Stimulated activated CD8-positive, alpha-beta memory T cell treated with anti-CD3 and anti-CD28 coated beads, Interleukin-4, amount 100 ng/mL, for 1 hour (primary cell): ENCODE measurements at regions not wholly inside any gene's neighbourhood (a gene's known extent, or its start where the extent isn't known, plus 50 kb on each side); places are given as distances from the start of the nearest gene placed in this dataset.
"Not testable (repeated sequence)": the region's sequence is repeated elsewhere in the genome, so short reads cannot be mapped to it uniquely, and the experiment has no call there.

Experiments
- DNase-seq, 2 donors: peaks; one replicate each; pipeline ENCODE4 v3.0.0-alpha.2; 2020; ENCODE audit warnings: low read depth in 2 of 2, low spot score in 1 of 2

DNA sequence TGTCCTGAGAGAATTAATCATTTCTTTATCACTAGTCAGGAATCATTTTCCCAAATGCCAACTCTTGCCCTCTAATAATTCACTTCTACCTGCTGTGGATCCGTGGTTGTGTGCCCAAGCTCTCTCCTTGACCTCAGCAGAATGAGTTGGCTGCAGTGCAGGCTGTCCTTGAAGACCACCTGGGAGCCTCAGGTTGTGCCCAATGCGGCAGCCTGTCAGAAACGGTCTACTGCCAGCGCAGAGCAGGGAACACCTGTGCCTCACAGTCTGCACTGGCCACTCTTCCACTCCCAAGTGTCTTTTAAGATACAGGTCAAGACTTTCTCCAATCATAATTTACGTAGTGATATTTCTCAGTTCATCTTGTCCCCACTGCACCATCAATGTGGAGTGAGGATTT lies 246.0 kb upstream of the PHF14 start:
- no peak for DNase-seq

DNA sequence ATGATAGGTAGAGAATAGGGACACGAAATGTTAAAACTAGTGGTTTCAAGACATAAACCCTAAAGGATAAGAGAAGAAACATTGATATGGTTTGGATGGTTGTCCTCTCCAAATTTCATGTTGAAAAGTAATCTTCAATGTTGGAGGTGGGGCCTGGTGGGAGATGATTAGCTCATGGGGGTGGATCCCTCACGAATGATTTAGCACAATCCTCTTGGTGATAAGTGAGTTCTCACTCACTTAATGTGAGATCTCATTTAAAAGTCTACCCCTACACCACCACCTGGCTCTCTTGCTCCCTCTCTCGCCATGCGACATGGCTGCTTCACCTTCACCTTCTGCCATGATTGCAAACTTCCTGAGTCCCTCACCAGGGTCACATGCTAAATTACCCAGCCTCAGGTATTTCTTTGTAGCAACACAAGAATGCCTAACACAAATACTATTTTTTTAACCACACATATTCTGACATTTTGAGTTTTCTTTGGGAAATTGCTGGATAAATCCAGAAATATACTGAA lies 242.4 kb upstream of the PHF14 start:
- no peak for DNase-seq

DNA sequence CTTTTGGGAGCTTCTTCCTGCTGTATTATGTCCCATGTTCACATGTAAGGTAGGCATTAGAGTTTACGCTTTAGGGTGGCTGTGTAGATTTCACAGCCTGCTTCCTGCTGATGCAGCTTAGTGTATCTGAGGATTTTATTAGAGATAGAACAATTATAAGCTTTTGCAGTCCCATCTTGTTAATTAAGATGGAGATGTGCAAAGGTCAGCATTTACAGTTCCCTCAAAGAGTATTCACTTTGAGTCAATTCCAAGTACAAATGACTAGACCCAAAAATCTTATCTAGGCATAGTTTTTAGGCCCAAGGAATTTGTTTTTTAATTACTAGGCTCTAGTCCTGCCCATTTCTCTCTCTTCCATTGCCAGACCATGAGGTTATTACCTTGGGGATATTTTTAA lies 239.9 kb upstream of the PHF14 start:
- no peak for DNase-seq

GRCh38 chr7:10734595-10734994 lies 239.1 kb upstream of the PHF14 start:
- DNase-seq: no peak

DNA sequence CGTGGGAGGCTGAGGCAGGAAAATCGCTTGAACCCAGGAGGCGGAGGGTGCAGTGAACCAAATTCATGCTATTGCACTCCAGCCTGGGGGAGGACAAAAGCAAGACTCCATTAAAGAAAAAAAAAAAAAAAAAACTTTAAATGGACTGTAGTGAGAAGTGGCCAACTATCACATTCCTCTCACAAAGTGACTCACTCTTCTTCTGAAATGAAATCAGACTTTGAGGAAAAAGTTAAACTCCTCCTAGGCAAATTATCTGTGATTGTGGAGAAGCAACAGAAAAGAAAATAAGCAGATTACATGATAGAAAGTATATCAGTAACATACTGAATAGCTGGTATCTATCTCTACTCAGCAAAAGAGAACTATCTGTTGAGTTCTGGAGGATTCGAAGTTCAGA lies 234.3 kb upstream of the PHF14 start:
- no peak for DNase-seq

DNA sequence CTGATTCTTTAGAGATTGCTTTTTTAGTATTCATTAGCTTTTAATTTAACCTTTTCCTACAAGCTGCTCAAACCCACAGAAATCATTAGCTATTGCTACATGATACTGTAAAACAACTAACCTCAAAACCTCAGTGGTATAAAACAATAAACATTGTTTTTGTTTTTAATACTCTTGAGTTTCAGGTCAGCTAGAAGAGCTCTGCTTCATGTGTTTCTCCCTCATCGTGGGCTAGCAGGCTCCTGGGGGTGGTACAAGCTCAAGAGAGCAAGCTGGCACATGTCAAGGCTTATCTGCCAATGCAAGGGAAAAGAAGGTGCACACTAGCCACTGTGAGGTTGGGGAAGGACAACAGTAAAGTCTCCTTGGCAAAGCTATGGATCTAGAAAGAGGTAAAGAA lies 232.9 kb upstream of the PHF14 start:
- no peak for DNase-seq

DNA sequence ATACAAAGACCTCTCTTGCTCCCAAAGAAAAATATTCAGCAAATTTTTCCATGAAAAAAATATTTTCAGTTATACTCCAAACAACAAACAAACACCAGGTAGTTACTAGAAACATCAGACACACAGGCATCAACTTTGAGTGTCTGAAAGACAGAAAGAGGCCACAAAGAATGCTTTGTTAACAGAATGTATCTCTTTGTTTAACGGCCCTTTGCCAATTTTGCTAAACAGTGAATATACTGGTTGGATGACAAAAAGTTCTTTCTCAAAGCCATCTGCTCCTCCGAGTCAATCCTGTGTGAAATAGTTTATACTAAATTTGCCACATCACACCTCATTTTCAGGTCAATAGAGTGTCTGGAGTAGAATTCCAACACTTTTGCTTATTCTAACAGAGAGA lies 216.7 kb upstream of the PHF14 start:
- no peak for DNase-seq

- no peak for DNase-seq
Observed at GRCh38 chr7:10759120-10759519, 214.6 kb upstream of the PHF14 start.

DNA sequence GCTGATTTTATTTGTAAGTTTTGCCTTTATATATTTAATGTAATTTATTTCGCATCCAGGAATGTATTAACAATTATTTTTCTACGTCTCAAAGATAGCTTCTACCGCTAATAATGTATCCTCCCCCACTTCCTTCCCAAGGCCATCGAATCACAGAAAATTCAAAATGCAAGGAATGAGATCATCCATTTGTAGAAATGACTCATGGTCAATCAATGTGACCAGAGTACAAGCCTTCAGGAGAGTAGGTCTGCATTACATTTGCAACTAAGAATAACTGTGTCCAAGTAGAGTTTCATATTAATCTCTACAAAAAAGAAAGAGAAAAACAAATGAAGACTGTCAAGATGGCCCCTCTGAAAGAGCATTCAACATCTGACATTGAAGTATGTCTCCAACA lies 205.9 kb upstream of the PHF14 start:
- no peak for DNase-seq

DNA sequence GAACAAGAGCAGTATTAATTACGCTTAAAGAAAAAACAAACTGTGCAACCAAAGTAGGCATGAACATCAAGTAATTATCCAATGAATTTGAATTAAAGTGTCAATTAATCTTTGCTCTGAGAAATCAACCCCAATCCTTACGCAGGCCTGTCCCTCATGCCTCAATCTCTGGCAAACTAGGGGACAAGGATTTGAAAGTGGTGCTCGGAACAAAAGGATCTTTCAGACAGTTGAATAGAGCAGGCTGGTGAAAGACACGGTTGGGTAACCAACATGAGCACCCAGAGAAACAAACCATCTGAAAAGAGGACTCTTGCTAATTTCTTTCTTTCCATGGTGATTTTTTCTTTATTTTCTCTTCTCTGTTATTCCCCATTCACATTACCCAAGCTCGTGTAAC lies 203.5 kb upstream of the PHF14 start:
- DNase-seq: no peak

DNA sequence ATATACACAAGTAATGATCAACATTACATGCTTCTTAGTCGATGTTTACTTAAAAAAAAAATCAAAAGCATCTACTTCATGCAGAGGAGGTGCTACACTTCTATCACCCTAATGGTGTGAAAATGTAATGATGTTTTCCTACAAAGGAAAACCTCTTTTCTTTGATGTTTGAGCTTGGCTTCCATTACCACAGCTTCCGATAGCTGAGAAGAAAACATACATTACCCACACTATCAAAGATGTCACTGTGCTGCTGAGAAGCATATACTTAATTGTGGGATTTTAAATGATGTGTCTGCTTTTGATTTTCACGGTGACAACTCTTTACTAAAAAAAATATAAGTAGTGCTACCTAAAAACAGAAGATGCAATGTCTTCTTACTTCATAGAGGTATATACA lies 200.2 kb upstream of the PHF14 start:
- DNase-seq: no peak

DNA sequence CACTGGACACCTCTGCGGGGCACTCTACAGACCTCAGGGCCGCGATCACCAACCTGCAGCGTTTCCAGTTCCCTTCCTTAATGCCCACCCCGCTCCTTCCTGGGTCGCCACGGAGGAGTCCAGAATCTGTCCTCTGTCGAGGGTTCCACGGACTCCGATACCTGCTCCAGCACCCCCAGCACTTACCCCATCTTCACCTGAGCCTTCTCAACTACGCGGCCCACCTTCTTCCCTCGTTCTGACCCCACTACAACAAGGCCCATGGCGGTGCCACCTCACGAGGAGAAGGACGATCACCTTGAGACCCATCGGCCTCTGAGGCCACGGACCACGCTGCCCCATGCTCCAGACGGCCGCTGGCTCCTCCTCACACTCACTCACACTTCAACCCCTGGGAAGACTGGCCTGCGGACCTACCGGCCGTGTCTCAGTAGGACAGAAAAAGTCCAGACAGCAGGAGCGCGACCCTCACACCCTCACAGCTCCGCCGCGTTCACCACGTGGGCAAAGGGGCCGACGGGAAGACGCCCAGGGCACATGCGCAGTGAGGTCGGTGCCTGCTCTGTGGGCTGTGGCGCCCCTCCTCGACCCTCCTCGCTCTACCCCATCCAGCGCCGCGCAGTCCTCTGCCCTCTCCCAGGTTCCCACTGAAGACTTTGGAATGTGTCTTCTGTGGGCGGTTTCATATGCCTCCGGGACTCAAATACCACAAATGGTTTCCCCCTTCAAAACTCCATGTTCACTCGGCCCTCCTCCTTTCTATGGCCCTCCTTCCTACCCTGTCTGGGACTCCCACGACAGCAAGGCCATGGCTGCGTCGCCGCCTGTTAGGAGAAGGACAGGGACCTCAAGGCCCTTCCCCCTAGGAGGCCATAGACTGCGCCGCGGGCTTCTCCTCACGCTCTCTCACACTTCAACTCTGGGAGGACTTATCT lies 193.9 kb upstream of the PHF14 start:
- no peak for DNase-seq

GRCh38 chr7:10780400-10780747 lies 193.3 kb upstream of the PHF14 start:
- no peak for DNase-seq

GRCh38 chr7:10786976-10787375 lies 186.7 kb upstream of the PHF14 start:
- DNase-seq: not testable (repeated sequence)

GRCh38 chr7:10789170-10789569 lies 184.5 kb upstream of the PHF14 start:
- DNase-seq: no peak

GRCh38 chr7:10790910-10791309 lies 182.8 kb upstream of the PHF14 start:
- no peak for DNase-seq

DNA sequence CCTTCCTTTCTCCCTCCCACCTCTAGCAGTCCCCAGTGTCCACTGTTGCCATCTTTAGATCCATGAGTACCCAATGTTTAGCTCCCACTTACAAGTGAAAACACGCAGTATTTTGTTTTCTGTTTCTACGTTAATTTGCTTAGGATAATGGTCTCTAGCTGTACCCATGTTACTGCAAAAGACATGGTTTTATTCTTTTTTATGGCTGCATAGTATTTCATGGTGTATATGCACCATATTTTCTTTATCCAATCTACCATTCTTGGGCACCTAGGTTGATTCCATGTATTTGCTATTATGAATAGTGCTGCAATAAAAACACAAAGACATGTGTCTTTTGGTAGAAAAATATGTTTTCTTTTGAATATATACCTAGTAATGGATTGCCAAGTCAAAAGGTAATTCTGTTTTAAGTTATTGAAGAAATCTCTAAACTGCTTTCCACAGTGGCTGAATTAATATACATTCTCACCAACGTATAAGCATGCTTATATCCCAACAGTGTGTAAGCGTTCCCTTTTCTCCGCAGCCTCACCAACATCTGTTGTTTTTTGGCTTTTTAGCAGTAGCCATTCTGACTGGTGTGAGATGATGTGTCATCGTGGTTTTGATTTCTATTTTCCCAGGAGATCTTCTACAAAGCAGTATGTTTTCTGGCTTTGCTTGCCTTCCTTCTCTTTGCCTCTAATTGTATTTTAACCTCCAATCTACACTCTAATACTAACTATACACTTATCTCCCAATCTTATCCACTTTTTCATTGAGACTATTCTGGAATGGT lies 179.5 kb upstream of the PHF14 start:
- DNase-seq: no peak

- no peak for DNase-seq
Observed at GRCh38 chr7:10797157-10797556, 176.5 kb upstream of the PHF14 start.

DNA sequence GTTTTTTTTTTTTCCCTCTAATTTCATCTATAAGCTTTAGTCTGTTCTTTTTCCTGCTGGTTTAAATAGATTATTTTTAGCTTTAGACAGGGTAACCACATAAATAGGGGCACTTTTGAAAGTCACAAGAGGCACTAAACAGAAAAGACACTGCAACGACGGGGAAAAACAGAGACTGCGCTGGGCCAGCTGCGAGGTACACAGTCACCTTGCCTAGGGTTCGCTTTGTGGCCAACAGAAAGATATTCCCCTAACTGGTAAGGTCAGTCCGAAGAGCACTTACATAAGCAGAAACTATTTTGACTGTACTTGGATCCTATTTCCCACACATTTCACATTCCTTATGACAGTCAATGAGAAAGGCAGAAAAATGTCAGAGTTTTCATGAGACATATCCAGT lies 175.6 kb upstream of the PHF14 start:
- DNase-seq: no peak

DNA sequence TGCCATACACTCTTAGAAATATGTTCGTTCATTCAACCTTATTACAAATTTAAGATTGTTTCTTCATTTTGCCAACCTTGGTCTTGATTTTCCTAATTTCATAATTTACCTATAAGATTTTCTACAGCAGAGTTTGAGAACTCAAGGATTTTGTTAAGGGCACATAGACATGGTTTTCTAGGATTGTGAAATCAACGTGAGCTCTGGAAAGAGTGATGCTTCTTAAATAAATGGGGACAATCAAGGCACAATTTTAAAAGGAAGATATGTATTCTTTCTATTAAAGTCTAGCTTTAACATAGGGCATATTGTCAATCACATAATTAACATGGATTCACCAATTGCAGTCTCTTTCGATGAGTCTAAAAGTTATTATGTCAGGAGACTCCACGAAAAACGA lies 174.2 kb upstream of the PHF14 start:
- no peak for DNase-seq

DNA sequence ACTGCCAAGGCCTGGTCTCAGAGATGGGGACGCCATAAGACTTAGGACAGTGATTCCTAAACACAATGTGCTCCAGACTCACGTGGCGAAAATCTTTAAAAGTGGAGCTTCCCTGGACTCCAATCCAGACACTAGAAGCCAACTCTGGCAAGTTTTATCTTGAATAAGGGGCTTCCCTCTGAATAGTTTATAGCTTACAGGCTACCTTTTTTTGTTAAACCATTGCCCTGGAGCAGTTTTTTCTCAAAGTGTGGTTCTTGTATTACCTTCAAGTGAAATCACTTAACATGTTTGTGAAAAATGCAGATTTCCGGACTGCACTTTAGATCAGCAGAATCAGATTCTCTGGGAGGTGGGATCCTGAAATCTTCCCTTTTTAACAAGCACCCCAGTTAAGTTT lies 171.7 kb upstream of the PHF14 start:
- no peak for DNase-seq

- no peak for DNase-seq
Observed at GRCh38 chr7:10802526-10802925, 171.1 kb upstream of the PHF14 start.
